Endodermal cell (in vitro differentiated cells): ENCODE measurements at regions not wholly inside any gene's neighbourhood (a gene's known extent, or its start where the extent isn't known, plus 50 kb on each side); places are given as distances from the start of the nearest gene placed in this dataset.

ENCODE experiments used
- DNase-seq: peaks from one replicate; pipeline ENCODE4 v3.0.0-alpha.2; 2017
- H3K27ac ChIP-seq: 2 replicates; pipeline ENCODE4 v1.5.1; 2013; ENCODE audit warnings: mild to moderate bottlenecking, low read depth, low read length, moderate library complexity
- H3K27me3 ChIP-seq: 2 replicates; pipeline ENCODE4 v1.6.1; 2013; ENCODE audit warnings: mild to moderate bottlenecking, low read length, moderate library complexity; ENCODE audit not compliant: insufficient read depth, control insufficient read depth, poor library complexity, severe bottlenecking
- H3K36me3 ChIP-seq: 2 replicates; pipeline ENCODE4 v1.7.0; 2013; ENCODE audit warnings: mild to moderate bottlenecking, low read length, moderate library complexity; ENCODE audit not compliant: control insufficient read depth, insufficient read depth
- H3K4me1 ChIP-seq: one replicate; pipeline ENCODE4 v1.7.0; 2013; ENCODE audit warnings: low read length; ENCODE audit not compliant: control insufficient read depth, insufficient read depth
- H3K4me3 ChIP-seq: 2 replicates; pipeline ENCODE4 v1.5.1; 2013; ENCODE audit warnings: mild to moderate bottlenecking, low read length, moderate library complexity
- H3K9ac ChIP-seq: 2 replicates; pipeline ENCODE4 v1.6.1; 2013; ENCODE audit warnings: mild to moderate bottlenecking, low read length, moderate library complexity; ENCODE audit not compliant: poor library complexity, severe bottlenecking; ENCODE audit errors: extremely low read depth
- H3K9me3 ChIP-seq: 2 replicates; pipeline ENCODE4 v1.6.1; 2013; ENCODE audit warnings: mild to moderate bottlenecking, low read length, moderate library complexity; ENCODE audit not compliant: control insufficient read depth
- H3K27ac Mint-ChIP-seq: 2 replicates; pipeline ENCODE4 v1.8.0; 2020; ENCODE audit warnings: mixed read lengths
- H3K27me3 Mint-ChIP-seq: 2 replicates; pipeline ENCODE4 v1.8.0; 2021; ENCODE audit warnings: mild to moderate bottlenecking, mixed read lengths; ENCODE audit not compliant: insufficient read depth
- H3K36me3 Mint-ChIP-seq: 2 replicates; pipeline ENCODE4 v1.8.0; 2020; ENCODE audit warnings: low read depth, mixed read lengths
- H3K4me1 Mint-ChIP-seq: 2 replicates; pipeline ENCODE4 v1.8.0; 2020; ENCODE audit warnings: mixed read lengths
- H3K4me3 Mint-ChIP-seq: 2 replicates; pipeline ENCODE4 v1.8.0; 2020; ENCODE audit warnings: mild to moderate bottlenecking, moderate library complexity, mixed read lengths
- H3K9me3 Mint-ChIP-seq: 2 replicates; pipeline ENCODE4 v1.8.0; 2020; ENCODE audit warnings: mild to moderate bottlenecking, mixed read lengths
- CTCF ChIP-seq: fragments of 200-600 bp; sonication (generic); conservative IDR thresholded peaks from 2 replicates; pipeline ENCODE4 v1.5.0; 2021; ENCODE audit warnings: antibody characterized with exemption, mild to moderate bottlenecking
- WGBS, 2 experiments: methylation state at CpG; one replicate each; pipeline versions ENCODE4 v1.1.5 to v1.1.7; 2013; ENCODE audit warnings: missing lambda C conversion rate in 2 of 2, mixed read lengths in 1 of 2; ENCODE audit not compliant: insufficient coverage in 1 of 2, insufficient read length in 1 of 2; 5-methylcytosine and 5-hydroxymethylcytosine counted together

GRCh38 chr16:64358291-64358690, 763.6 kb downstream of the CDH11 start:
- Mint-ChIP-seq H3K27ac (no peak overlapping the region), H3K36me3 (no peaks in the 10 kb centered on the region), H3K4me3 (no peak overlapping the region), H3K9me3 (no peaks in the 10 kb centered on the region), H3K27me3 (no peaks in the 10 kb centered on the region), H3K4me1 (no peaks in the 10 kb centered on the region)
- no peaks in the 10 kb centered on the region for H3K36me3 ChIP-seq
- TF ChIP-seq CTCF = no peak
- no peak for DNase-seq
- no peaks in the 10 kb centered on the region for H3K9me3 ChIP-seq
- no peaks in the 10 kb centered on the region for H3K4me1 ChIP-seq
- no peak overlapping the region for H3K27ac ChIP-seq
- no peak overlapping the region for H3K9ac ChIP-seq
- no peak overlapping the region for H3K4me3 ChIP-seq
- 95% methylated on average over 1 of the region's 1 CpG; no CpG with 5 or more reads in 1 of the 2 experiments for WGBS, 2 experiments
- no peaks in the 10 kb centered on the region for H3K27me3 ChIP-seq

- 88% methylated on average over 1 of the region's 1 CpG for WGBS, 2 experiments
- H3K9ac ChIP-seq = no peak overlapping the region
- Mint-ChIP-seq H3K27me3 (no peaks in the 10 kb centered on the region), H3K27ac (no peak overlapping the region), H3K4me3 (no peak overlapping the region), H3K4me1 (no peaks in the 10 kb centered on the region), H3K9me3 (no peaks in the 10 kb centered on the region), H3K36me3 (no peaks in the 10 kb centered on the region)
- H3K36me3 ChIP-seq = no peaks in the 10 kb centered on the region
- TF ChIP-seq CTCF = no peak
- DNase-seq = no peak
- no peak overlapping the region for H3K27ac ChIP-seq
- no peaks in the 10 kb centered on the region for H3K4me1 ChIP-seq
- H3K27me3 ChIP-seq = no peaks in the 10 kb centered on the region
- H3K4me3 ChIP-seq = no peak overlapping the region
- H3K9me3 ChIP-seq = no peaks in the 10 kb centered on the region
Observed at GRCh38 chr16:64356267-64356666, 765.6 kb downstream of the CDH11 start.

GRCh38 chr16:64352246-64352645, 769.6 kb downstream of the CDH11 start:
- H3K36me3 ChIP-seq = no peaks in the 10 kb centered on the region
- no peak overlapping the region for H3K4me3 ChIP-seq
- H3K27ac ChIP-seq = no peak overlapping the region
- no peak for DNase-seq
- no peaks in the 10 kb centered on the region for H3K9me3 ChIP-seq
- no peaks in the 10 kb centered on the region for H3K36me3 Mint-ChIP-seq
- no peak overlapping the region for H3K4me3 Mint-ChIP-seq
- no peak for TF ChIP-seq CTCF
- 100% methylated on average over 1 of the region's 1 CpG for WGBS, 2 experiments
- no peaks in the 10 kb centered on the region for H3K27me3 ChIP-seq
- no peak overlapping the region for H3K27ac Mint-ChIP-seq
- no peaks in the 10 kb centered on the region for H3K9me3 Mint-ChIP-seq
- H3K9ac ChIP-seq = no peak overlapping the region
- H3K4me1 Mint-ChIP-seq = no peaks in the 10 kb centered on the region
- no peaks in the 10 kb centered on the region for H3K27me3 Mint-ChIP-seq
- H3K4me1 ChIP-seq = no peaks in the 10 kb centered on the region
